ENCODE measurements at regions not wholly inside any gene's neighbourhood (a gene's known extent, or its start where the extent isn't known, plus 50 kb on each side); places are given as distances from the start of the nearest gene placed in this dataset.

DNA sequence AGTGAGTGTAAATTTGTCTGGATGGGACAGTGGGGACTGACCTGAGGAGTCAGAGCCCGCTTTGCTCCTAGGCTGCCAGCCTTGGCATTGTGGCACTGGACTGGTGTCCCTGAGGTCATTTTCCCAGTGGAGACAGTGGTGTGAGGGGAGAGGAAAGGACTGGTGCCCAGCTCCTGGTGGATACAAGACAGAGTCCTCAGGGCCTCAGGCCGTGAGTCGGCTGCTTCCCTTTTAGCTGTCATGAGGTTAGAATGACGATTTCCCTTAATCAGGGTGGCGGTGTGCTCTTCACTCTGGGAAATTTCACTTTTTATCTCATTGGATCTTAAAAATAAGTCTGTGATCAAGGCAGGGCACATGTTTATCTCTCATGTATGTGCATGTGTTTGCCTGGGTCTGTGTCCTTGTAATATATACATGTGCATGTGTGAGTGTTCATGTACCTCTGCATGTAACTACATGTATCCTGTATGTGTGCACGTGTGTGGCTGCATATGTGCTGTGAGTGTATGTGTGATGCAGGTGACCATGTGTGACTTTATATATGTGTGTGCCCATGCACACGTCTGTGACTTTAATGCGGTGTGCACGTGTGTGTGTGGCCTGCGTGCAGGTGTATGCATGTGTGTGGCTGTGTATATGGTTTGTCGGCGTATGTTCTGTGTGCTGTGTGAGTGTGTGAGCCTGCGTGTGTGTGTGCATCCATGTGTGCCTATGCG is 55.7 kb downstream of the GLI2 start:
- ATAC-seq (no peak), FAIRE-seq (no peak), DNase-seq (ENCODE audit: low spot score) (no peak)
- Histone ChIP-seq H3K27me3 (ENCODE audit: control insufficient read depth in 1 of 2, insufficient read depth in 2 of 2, low read length in 2 of 2) (peaks cover 8 to 73% of the 10 kb centered on the region in 2 experiments; a peak in 4 of 5 replicates), H3K79me2 (ENCODE audit: insufficient read depth, low read length) (no peaks in the 10 kb centered on the region), H2AFZ (ENCODE audit: low read length) (no peak overlapping the region), H3K9ac (ENCODE audit: insufficient read depth, low read depth, low read length) (no peak overlapping the region), H3K4me1 (ENCODE audit: insufficient read depth, low read length) (peaks cover 22% of the 10 kb centered on the region), H3K27ac (ENCODE audit: extremely low read length, insufficient read depth, low read length) (no peak overlapping the region), H3K9me3 (ENCODE audit: low read length) (no peaks in the 10 kb centered on the region), H4K20me1 (ENCODE audit: insufficient read depth, low read length) (no peaks in the 10 kb centered on the region; the same call in 1 of the 2 replicates), H3K4me3 (replicated peaks in 1 of 3; ENCODE audit: insufficient read depth in 1 of 3, low read depth in 2 of 3, low read length in 3 of 3) (no peak overlapping the region), H3K4me2 (ENCODE audit: low read depth, low read length) (no peak overlapping the region), H3K36me3 (replicated peaks in 1 of 2; ENCODE audit: control insufficient read depth in 1 of 2, insufficient read depth in 2 of 2, low read length in 2 of 2) (no peaks in the 10 kb centered on the region)
- 41% methylated on average over 14 of the region's 14 CpGs for WGBS (ENCODE audit: low lambda C conversion rate)
- in situ Hi-C loops (cut with HindIII; ENCODE audit: extremely low pct_ligation_motif_present, low pct_unique_long_range_greater_than_20kb) (no loop called here), intact Hi-C loops (cut with micrococcal nuclease; ENCODE audit: unreplicated experiment) (no loop called here)
- no TSS peak for BruUV-seq (replicated peaks)
- POLR2A ChIA-PET, result no interaction called here
- CTCF ChIA-PET (ENCODE audit: low intra/inter-chr PET ratio, low total read pairs), result no interaction called here
- TF ChIP-seq RELA (CRISPR knock-in tag; IDR thresholded peaks at IDR 0.05), result no peak
- TF ChIP-seq, protein P1, sequence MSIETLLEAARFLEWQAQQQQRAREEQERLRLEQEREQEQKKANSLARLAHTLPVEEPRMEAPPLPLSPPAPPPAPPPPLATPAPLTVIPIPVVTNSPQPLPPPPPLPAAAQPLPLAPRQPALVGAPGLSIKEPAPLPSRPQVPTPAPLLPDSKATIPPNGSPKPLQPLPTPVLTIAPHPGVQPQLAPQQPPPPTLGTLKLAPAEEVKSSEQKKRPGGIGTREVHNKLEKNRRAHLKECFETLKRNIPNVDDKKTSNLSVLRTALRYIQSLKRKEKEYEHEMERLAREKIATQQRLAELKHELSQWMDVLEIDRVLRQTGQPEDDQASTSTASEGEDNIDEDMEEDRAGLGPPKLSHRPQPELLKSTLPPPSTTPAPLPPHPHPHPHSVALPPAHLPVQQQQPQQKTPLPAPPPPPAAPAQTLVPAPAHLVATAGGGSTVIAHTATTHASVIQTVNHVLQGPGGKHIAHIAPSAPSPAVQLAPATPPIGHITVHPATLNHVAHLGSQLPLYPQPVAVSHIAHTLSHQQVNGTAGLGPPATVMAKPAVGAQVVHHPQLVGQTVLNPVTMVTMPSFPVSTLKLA (IDR thresholded peaks at IDR 0.05), result peak; percentile 93

DNA sequence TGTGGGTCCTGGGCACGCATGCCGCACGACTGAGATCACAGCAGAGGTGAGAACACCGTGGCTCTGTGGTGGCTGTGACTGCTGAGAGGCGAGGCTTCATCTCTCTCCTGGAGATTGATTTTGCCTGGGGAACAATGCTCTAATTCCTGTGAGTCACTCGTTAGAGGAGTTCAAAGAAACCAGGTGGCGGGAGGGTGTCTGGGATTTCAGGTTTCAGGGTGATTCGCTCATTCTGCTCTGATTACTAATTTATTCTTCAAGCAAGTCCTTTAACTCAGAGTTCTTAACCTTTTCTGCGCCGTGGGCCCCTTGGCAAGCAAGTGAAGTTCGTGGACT is 56.3 kb downstream of the GLI2 start:
- no peak overlapping the region for H3K4me3 ChIP-seq (replicated peaks in 1 of 3; ENCODE audit: insufficient read depth in 1 of 3, low read depth in 2 of 3, low read length in 3 of 3)
- no peak overlapping the region for H3K4me2 ChIP-seq (ENCODE audit: low read depth, low read length)
- H3K36me3 ChIP-seq (replicated peaks in 1 of 2; ENCODE audit: control insufficient read depth in 1 of 2, insufficient read depth in 2 of 2, low read length in 2 of 2), result no peaks in the 10 kb centered on the region
- peaks cover 8 to 72% of the 10 kb centered on the region in 2 experiments; a peak in 4 of 5 replicates for H3K27me3 ChIP-seq (ENCODE audit: control insufficient read depth in 1 of 2, insufficient read depth in 2 of 2, low read length in 2 of 2)
- no peak for DNase-seq (ENCODE audit: low spot score)
- H3K79me2 ChIP-seq (ENCODE audit: insufficient read depth, low read length), result no peaks in the 10 kb centered on the region
- in situ Hi-C loops (cut with HindIII; ENCODE audit: extremely low pct_ligation_motif_present, low pct_unique_long_range_greater_than_20kb), result no loop called here
- no peak overlapping the region for H3K27ac ChIP-seq (ENCODE audit: extremely low read length, insufficient read depth, low read length)
- no TSS peak for BruUV-seq (replicated peaks)
- no peak for ATAC-seq
- H3K4me1 ChIP-seq (ENCODE audit: insufficient read depth, low read length), result peaks cover 17% of the 10 kb centered on the region
- intact Hi-C loops (cut with micrococcal nuclease; ENCODE audit: unreplicated experiment), result no loop called here
- H4K20me1 ChIP-seq (ENCODE audit: insufficient read depth, low read length), result no peaks in the 10 kb centered on the region; the same call in 1 of the 2 replicates
- POLR2A ChIA-PET, result no interaction called here
- no peak for FAIRE-seq
- no peaks in the 10 kb centered on the region for H3K9me3 ChIP-seq (ENCODE audit: low read length)
- no peak overlapping the region for H2AFZ ChIP-seq (ENCODE audit: low read length)
- H3K9ac ChIP-seq (ENCODE audit: insufficient read depth, low read depth, low read length), result no peak overlapping the region
- CTCF ChIA-PET (ENCODE audit: low intra/inter-chr PET ratio, low total read pairs), result no interaction called here
- WGBS (ENCODE audit: low lambda C conversion rate), result 24% methylated on average over 9 of the region's 11 CpGs
- no peak for TF ChIP-seq GLI4 (CRISPR knock-in tag; IDR thresholded peaks at IDR 0.05; ENCODE audit: borderline replicate concordance)
- no peak for TF ChIP-seq YY1 (IDR thresholded peaks at IDR 0.05; ENCODE audit: insufficient read depth, insufficient replicate concordance, low read depth, low read length)
- TF ChIP-seq ZNF792 (CRISPR knock-in tag; IDR thresholded peaks at IDR 0.05), result no peak
- TF ChIP-seq, protein P2, sequence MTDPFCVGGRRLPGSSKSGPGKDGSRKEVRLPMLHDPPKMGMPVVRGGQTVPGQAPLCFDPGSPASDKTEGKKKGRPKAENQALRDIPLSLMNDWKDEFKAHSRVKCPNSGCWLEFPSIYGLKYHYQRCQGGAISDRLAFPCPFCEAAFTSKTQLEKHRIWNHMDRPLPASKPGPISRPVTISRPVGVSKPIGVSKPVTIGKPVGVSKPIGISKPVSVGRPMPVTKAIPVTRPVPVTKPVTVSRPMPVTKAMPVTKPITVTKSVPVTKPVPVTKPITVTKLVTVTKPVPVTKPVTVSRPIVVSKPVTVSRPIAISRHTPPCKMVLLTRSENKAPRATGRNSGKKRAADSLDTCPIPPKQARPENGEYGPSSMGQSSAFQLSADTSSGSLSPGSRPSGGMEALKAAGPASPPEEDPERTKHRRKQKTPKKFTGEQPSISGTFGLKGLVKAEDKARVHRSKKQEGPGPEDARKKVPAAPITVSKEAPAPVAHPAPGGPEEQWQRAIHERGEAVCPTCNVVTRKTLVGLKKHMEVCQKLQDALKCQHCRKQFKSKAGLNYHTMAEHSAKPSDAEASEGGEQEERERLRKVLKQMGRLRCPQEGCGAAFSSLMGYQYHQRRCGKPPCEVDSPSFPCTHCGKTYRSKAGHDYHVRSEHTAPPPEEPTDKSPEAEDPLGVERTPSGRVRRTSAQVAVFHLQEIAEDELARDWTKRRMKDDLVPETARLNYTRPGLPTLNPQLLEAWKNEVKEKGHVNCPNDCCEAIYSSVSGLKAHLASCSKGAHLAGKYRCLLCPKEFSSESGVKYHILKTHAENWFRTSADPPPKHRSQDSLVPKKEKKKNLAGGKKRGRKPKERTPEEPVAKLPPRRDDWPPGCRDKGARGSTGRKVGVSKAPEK (CRISPR knock-in tag; IDR thresholded peaks at IDR 0.05; ENCODE audit: borderline replicate concordance), result no peak
- no peak for TF ChIP-seq ZNF430 (CRISPR knock-in tag; IDR thresholded peaks at IDR 0.05)
- no peak for TF ChIP-seq ZMAT3 (CRISPR knock-in tag; conservative IDR thresholded peaks at IDR 0.05)
- TF ChIP-seq, protein P3, sequence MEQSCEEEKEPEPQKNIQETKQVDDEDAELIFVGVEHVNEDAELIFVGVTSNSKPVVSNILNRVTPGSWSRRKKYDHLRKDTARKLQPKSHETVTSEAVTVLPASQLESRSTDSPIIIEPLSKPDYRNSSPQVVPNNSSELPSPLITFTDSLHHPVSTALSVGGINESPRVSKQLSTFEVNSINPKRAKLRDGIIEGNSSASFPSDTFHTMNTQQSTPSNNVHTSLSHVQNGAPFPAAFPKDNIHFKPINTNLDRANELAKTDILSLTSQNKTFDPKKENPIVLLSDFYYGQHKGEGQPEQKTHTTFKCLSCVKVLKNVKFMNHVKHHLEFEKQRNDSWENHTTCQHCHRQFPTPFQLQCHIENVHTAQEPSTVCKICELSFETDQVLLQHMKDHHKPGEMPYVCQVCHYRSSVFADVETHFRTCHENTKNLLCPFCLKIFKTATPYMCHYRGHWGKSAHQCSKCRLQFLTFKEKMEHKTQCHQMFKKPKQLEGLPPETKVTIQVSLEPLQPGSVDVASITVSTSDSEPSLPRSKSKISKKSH (CRISPR knock-in tag; IDR thresholded peaks at IDR 0.05; ENCODE audit: borderline replicate concordance), result no peak

All from HepG2 (cell line).